ENCODE measurements at regions not wholly inside any gene's neighbourhood (a gene's known extent, or its start where the extent isn't known, plus 50 kb on each side); places are given as distances from the start of the nearest gene placed in this dataset.

DNA sequence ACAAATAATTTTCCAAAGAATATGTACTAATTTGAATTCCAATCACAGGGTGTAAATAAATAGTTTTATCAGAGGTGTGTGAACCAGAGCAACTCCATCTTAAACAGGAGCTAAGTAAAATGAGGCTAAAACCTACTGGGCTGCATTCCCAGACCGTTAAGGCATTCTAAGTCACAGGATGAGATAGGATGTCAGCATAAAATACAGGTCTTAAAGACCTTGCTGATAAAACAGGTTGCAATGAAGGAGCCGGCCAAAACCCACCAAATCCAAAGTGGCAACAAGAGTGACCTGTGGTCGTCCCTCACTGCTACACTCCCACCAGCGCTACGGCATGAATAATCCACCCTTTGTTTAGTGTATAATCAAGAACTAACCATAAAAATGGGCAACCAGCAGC lies 291.7 kb upstream of the SEMA3D start:
- no peaks in the 10 kb centered on the region for H3K36me3 Mint-ChIP-seq (ENCODE audit: low read depth)
- H3K9me3 Mint-ChIP-seq (ENCODE audit: low read depth): no peaks in the 10 kb centered on the region
- H3K27ac Mint-ChIP-seq (ENCODE audit: unreplicated experiment): no peak overlapping the region
- no peaks in the 10 kb centered on the region for H3K27me3 Mint-ChIP-seq (ENCODE audit: low read depth)
- no peak for DNase-seq (ENCODE audit: low spot score)
- TF ChIP-seq CTCF (IDR thresholded peaks at IDR 0.05): no peak
- no peak overlapping the region for H3K4me3 Mint-ChIP-seq (ENCODE audit: unreplicated experiment)
- H3K4me1 Mint-ChIP-seq (ENCODE audit: low read depth): peaks cover 9% of the 10 kb centered on the region

DNA sequence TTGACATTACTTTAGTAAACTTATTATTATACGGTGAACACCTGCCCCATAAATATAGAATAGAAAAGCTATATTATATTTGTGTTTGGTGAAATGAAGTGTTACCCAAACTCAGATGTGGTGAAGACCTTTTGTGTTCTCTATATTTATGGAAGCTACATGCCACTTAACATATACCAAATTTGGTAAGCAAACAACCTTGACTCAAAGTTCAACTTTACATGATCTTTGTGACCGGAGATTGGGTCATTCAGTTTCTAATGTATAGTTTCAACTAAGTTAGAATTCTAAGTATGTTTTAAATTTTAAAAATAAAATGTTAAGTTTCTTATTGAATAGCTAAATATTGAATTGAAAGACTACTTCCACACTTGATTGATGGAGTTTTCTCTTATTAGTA lies 288.6 kb upstream of the SEMA3D start:
- Mint-ChIP-seq H3K9me3 (ENCODE audit: low read depth) (no peaks in the 10 kb centered on the region), H3K36me3 (ENCODE audit: low read depth) (no peaks in the 10 kb centered on the region), H3K27ac (ENCODE audit: unreplicated experiment) (no peak overlapping the region), H3K4me3 (ENCODE audit: unreplicated experiment) (no peak overlapping the region), H3K4me1 (ENCODE audit: low read depth) (peaks cover 21% of the 10 kb centered on the region), H3K27me3 (ENCODE audit: low read depth) (no peaks in the 10 kb centered on the region)
- no peak for DNase-seq (ENCODE audit: low spot score)
- no peak for TF ChIP-seq CTCF (IDR thresholded peaks at IDR 0.05)

- H3K27me3 Mint-ChIP-seq (ENCODE audit: low read depth): no peaks in the 10 kb centered on the region
- H3K27ac Mint-ChIP-seq (ENCODE audit: unreplicated experiment): no peak overlapping the region
- H3K36me3 Mint-ChIP-seq (ENCODE audit: low read depth): no peaks in the 10 kb centered on the region
Measured at GRCh38 chr7:85475071-85475470, 288.2 kb upstream of the SEMA3D start.

DNA sequence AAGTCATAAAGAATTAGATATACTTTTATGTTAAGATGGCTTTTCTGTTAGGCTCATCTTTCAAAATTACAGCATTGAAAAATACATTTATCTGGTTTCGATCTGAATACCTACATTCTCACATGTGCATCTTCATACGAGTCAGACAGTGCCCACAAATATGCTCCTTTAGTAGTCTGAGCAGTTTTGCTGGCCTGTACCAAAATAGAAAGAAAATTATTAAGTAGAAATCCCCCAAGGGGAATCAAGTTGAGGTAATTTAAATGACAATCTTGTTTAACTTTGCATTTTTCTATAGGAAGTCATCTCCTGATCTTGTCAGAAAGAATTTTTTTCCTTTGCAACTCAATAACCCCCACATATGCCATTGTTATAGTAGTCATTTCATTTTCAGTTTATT lies 287.4 kb upstream of the SEMA3D start:
- no peaks in the 10 kb centered on the region for H3K36me3 Mint-ChIP-seq (ENCODE audit: low read depth)
- H3K4me3 Mint-ChIP-seq (ENCODE audit: unreplicated experiment): no peak overlapping the region
- peaks cover 28% of the 10 kb centered on the region for H3K4me1 Mint-ChIP-seq (ENCODE audit: low read depth)
- no peak overlapping the region for H3K27ac Mint-ChIP-seq (ENCODE audit: unreplicated experiment)
- TF ChIP-seq CTCF (IDR thresholded peaks at IDR 0.05): no peak
- H3K9me3 Mint-ChIP-seq (ENCODE audit: low read depth): no peaks in the 10 kb centered on the region
- no peaks in the 10 kb centered on the region for H3K27me3 Mint-ChIP-seq (ENCODE audit: low read depth)
- no peak for DNase-seq (ENCODE audit: low spot score)

More at GRCh38 chr7:85475071-85475470, 288.2 kb upstream of the SEMA3D start:
- no peaks in the 10 kb centered on the region for H3K9me3 Mint-ChIP-seq (ENCODE audit: low read depth)
- no peak for TF ChIP-seq CTCF (IDR thresholded peaks at IDR 0.05)
- no peak for DNase-seq (ENCODE audit: low spot score)
- no peak overlapping the region for H3K4me3 Mint-ChIP-seq (ENCODE audit: unreplicated experiment)
- H3K4me1 Mint-ChIP-seq (ENCODE audit: low read depth): peaks cover 21% of the 10 kb centered on the region

DNA sequence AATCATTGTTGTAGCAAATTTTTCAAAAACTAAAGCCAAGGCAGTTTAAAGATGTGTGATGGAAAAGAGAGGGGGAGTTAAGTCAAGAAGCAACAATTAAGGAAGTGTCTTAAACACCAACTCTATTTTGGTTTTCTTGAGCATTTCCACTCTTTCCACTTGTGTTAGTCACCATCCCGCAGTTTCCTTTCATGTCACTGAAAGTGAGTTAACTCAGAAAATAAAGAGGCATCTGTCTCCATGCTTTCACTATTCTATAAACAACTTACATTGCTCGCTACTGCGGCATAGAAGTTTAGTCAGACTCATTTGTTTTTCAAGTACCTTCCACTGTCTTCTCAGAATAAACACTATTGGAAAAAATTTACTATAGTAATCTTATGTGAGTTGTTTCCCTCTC lies 284.9 kb upstream of the SEMA3D start:
- Mint-ChIP-seq H3K36me3 (ENCODE audit: low read depth) (no peaks in the 10 kb centered on the region), H3K4me1 (ENCODE audit: low read depth) (peaks cover 29% of the 10 kb centered on the region), H3K9me3 (ENCODE audit: low read depth) (no peaks in the 10 kb centered on the region), H3K27me3 (ENCODE audit: low read depth) (no peaks in the 10 kb centered on the region), H3K4me3 (ENCODE audit: unreplicated experiment) (no peak overlapping the region), H3K27ac (ENCODE audit: unreplicated experiment) (no peak overlapping the region)
- no peak for DNase-seq (ENCODE audit: low spot score)
- TF ChIP-seq CTCF (IDR thresholded peaks at IDR 0.05): peak; percentile 38
